ENCODE measurements at regions not wholly inside any gene's neighbourhood (a gene's known extent, or its start where the extent isn't known, plus 50 kb on each side); places are given as distances from the start of the nearest gene placed in this dataset.
"Not testable (repeated sequence)": the region's sequence is repeated elsewhere in the genome, so short reads cannot be mapped to it uniquely, and the experiment has no call there.

GRCh38 chr12:84099591-84099990, 813.0 kb downstream of the SLC6A15 start:
- not testable (repeated sequence) for TF ChIP-seq POLR2A (IDR thresholded peaks at IDR 0.05; ENCODE audit: low read depth, low read length); POLR2AphosphoS5 (IDR thresholded peaks at IDR 0.05; ENCODE audit: low read depth, low read length); TAF1 (IDR thresholded peaks at IDR 0.05; ENCODE audit: borderline replicate concordance, low read depth, low read length)
